ENCODE measurements at regions not wholly inside any gene's neighbourhood (a gene's known extent, or its start where the extent isn't known, plus 50 kb on each side); places are given as distances from the start of the nearest gene placed in this dataset.

DNA sequence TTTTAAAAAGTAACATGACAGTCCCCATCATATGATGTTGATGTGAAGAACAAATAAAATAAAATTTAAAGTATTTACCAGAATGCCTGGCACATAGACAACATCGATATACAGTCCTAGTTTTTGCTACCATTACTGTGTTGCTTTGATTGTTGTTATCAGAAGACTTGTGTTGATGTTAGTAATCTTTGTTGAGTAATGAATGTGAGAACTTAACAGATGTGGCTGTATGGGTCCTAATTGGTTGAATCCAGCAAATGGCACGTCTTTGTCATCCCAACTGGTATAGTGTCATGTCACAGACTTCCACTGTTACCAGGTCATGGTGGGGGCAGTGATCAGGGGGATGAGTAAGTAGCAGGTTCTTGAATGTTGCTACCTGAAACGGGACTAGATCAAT, 1151.4 kb upstream of the CDH8 start:
- Histone ChIP-seq H3K4me1 (ENCODE audit: control insufficient read depth in 1 of 2, insufficient read depth in 2 of 2, low read length in 2 of 2) (no peaks in the 10 kb centered on the region), H3K9me3 (ENCODE audit: control insufficient read depth in 1 of 2, low read length in 2 of 2) (no peaks in the 10 kb centered on the region), H3K9ac (ENCODE audit: low read depth in 1 of 2, low read length in 2 of 2) (no peak overlapping the region), H3K36me3 (ENCODE audit: control insufficient read depth in 1 of 2, insufficient read depth in 2 of 2, low read length in 2 of 2) (no peaks in the 10 kb centered on the region), H3K27me3 (ENCODE audit: control insufficient read depth in 1 of 2, insufficient read depth in 2 of 2, low read length in 2 of 2) (no peaks in the 10 kb centered on the region), H3K4me3 (ENCODE audit: low read depth in 1 of 2, low read length in 2 of 2) (no peak overlapping the region), H3K27ac (ENCODE audit: low read depth, low read length) (no peak overlapping the region)

DNA sequence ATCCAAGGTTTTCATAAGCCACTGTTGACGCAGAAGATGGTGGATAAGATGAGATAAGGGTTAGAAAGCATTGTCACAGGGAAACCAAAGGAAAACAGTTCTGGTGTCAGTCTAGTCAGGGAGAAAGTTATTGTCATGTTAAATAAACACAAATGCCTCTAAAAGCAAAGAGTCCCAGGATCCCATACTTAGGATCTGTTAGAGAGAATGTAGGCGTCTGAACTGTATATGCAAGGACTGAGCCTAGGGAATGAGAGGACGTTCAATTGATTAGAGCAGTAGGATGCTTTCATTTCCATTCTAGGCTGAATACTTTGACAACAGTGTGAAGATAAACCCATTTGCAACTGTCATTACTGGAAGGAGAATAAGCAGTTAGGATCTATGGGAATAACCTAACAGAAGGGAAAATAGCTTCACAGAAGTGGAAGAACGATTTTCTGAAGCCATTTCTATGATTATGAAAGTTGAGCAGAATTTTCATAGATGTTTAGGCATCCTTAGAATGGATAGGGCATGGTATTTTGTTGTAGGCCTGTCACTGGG, 1149.1 kb upstream of the CDH8 start:
- H3K9me3 ChIP-seq (ENCODE audit: control insufficient read depth in 1 of 2, low read length in 2 of 2), result no peaks in the 10 kb centered on the region
- H3K4me3 ChIP-seq (ENCODE audit: low read depth in 1 of 2, low read length in 2 of 2), result no peak overlapping the region
- no peaks in the 10 kb centered on the region for H3K4me1 ChIP-seq (ENCODE audit: control insufficient read depth in 1 of 2, insufficient read depth in 2 of 2, low read length in 2 of 2)
- H3K27ac ChIP-seq (ENCODE audit: low read depth, low read length), result no peak overlapping the region
- H3K27me3 ChIP-seq (ENCODE audit: control insufficient read depth in 1 of 2, insufficient read depth in 2 of 2, low read length in 2 of 2), result no peaks in the 10 kb centered on the region
- no peaks in the 10 kb centered on the region for H3K36me3 ChIP-seq (ENCODE audit: control insufficient read depth in 1 of 2, insufficient read depth in 2 of 2, low read length in 2 of 2)
- no peak overlapping the region for H3K9ac ChIP-seq (ENCODE audit: low read depth in 1 of 2, low read length in 2 of 2)

GRCh38 chr16:63183743-63184142, 1147.5 kb upstream of the CDH8 start:
- Histone ChIP-seq H3K27ac (ENCODE audit: low read depth, low read length) (no peak overlapping the region), H3K4me3 (ENCODE audit: low read depth in 1 of 2, low read length in 2 of 2) (no peak overlapping the region), H3K36me3 (ENCODE audit: control insufficient read depth in 1 of 2, insufficient read depth in 2 of 2, low read length in 2 of 2) (no peaks in the 10 kb centered on the region), H3K4me1 (ENCODE audit: control insufficient read depth in 1 of 2, insufficient read depth in 2 of 2, low read length in 2 of 2) (no peaks in the 10 kb centered on the region), H3K27me3 (ENCODE audit: control insufficient read depth in 1 of 2, insufficient read depth in 2 of 2, low read length in 2 of 2) (no peaks in the 10 kb centered on the region), H3K9me3 (ENCODE audit: control insufficient read depth in 1 of 2, low read length in 2 of 2) (no peaks in the 10 kb centered on the region), H3K9ac (ENCODE audit: low read depth in 1 of 2, low read length in 2 of 2) (no peak overlapping the region)

- no peak overlapping the region for H3K4me3 ChIP-seq (ENCODE audit: low read depth in 1 of 2, low read length in 2 of 2)
- H3K4me1 ChIP-seq (ENCODE audit: control insufficient read depth in 1 of 2, insufficient read depth in 2 of 2, low read length in 2 of 2), result no peaks in the 10 kb centered on the region
- no peak overlapping the region for H3K9ac ChIP-seq (ENCODE audit: low read depth in 1 of 2, low read length in 2 of 2)
- H3K27ac ChIP-seq (ENCODE audit: low read depth, low read length), result no peak overlapping the region
- no peaks in the 10 kb centered on the region for H3K27me3 ChIP-seq (ENCODE audit: control insufficient read depth in 1 of 2, insufficient read depth in 2 of 2, low read length in 2 of 2)
- no peaks in the 10 kb centered on the region for H3K9me3 ChIP-seq (ENCODE audit: control insufficient read depth in 1 of 2, low read length in 2 of 2)
- H3K36me3 ChIP-seq (ENCODE audit: control insufficient read depth in 1 of 2, insufficient read depth in 2 of 2, low read length in 2 of 2), result no peaks in the 10 kb centered on the region
Observed at GRCh38 chr16:63175313-63175712, 1139.1 kb upstream of the CDH8 start.

- Histone ChIP-seq H3K9me3 (ENCODE audit: control insufficient read depth in 1 of 2, low read length in 2 of 2) (no peaks in the 10 kb centered on the region), H3K9ac (ENCODE audit: low read depth in 1 of 2, low read length in 2 of 2) (no peak overlapping the region), H3K4me1 (ENCODE audit: control insufficient read depth in 1 of 2, insufficient read depth in 2 of 2, low read length in 2 of 2) (no peaks in the 10 kb centered on the region), H3K27me3 (ENCODE audit: control insufficient read depth in 1 of 2, insufficient read depth in 2 of 2, low read length in 2 of 2) (no peaks in the 10 kb centered on the region), H3K36me3 (ENCODE audit: control insufficient read depth in 1 of 2, insufficient read depth in 2 of 2, low read length in 2 of 2) (no peaks in the 10 kb centered on the region), H3K4me3 (ENCODE audit: low read depth in 1 of 2, low read length in 2 of 2) (no peak overlapping the region), H3K27ac (ENCODE audit: low read depth, low read length) (no peak overlapping the region)
Observed at GRCh38 chr16:63174801-63175200, 1138.6 kb upstream of the CDH8 start.

GRCh38 chr16:63171545-63171944, 1135.3 kb upstream of the CDH8 start:
- Histone ChIP-seq H3K9me3 (ENCODE audit: control insufficient read depth in 1 of 2, low read length in 2 of 2) (peaks cover 0 to 1% of the 10 kb centered on the region in 2 donors), H3K27ac (ENCODE audit: low read depth, low read length) (no peak overlapping the region), H3K27me3 (ENCODE audit: control insufficient read depth in 1 of 2, insufficient read depth in 2 of 2, low read length in 2 of 2) (no peaks in the 10 kb centered on the region), H3K4me1 (ENCODE audit: control insufficient read depth in 1 of 2, insufficient read depth in 2 of 2, low read length in 2 of 2) (no peaks in the 10 kb centered on the region), H3K36me3 (ENCODE audit: control insufficient read depth in 1 of 2, insufficient read depth in 2 of 2, low read length in 2 of 2) (no peaks in the 10 kb centered on the region), H3K4me3 (ENCODE audit: low read depth in 1 of 2, low read length in 2 of 2) (no peak overlapping the region), H3K9ac (ENCODE audit: low read depth in 1 of 2, low read length in 2 of 2) (no peak overlapping the region)

DNA sequence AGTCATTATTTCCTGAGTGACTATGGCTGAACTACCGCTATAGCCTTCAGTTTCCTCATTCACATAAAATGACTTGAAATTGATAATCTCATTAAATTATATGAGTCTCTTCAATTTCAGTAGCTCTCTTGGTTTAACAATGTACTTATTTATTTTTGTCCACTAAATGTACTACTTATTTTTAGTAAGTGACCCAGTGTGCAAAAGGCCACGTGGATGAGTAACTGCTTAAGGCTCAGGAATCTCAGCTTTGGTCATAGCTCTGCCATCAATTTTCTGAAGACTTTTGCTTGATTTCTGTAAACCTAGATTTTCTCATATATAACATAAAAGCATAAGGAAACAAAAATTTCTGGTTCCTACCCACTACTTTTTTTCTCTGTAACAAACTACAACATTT, 1132.9 kb upstream of the CDH8 start:
- H3K4me1 ChIP-seq (ENCODE audit: control insufficient read depth in 1 of 2, insufficient read depth in 2 of 2, low read length in 2 of 2), result no peaks in the 10 kb centered on the region
- no peak overlapping the region for H3K9ac ChIP-seq (ENCODE audit: low read depth in 1 of 2, low read length in 2 of 2)
- H3K4me3 ChIP-seq (ENCODE audit: low read depth in 1 of 2, low read length in 2 of 2), result no peak overlapping the region
- H3K9me3 ChIP-seq (ENCODE audit: control insufficient read depth in 1 of 2, low read length in 2 of 2), result peaks cover 0 to 1% of the 10 kb centered on the region in 2 donors
- H3K27ac ChIP-seq (ENCODE audit: low read depth, low read length), result no peak overlapping the region
- no peaks in the 10 kb centered on the region for H3K36me3 ChIP-seq (ENCODE audit: control insufficient read depth in 1 of 2, insufficient read depth in 2 of 2, low read length in 2 of 2)
- H3K27me3 ChIP-seq (ENCODE audit: control insufficient read depth in 1 of 2, insufficient read depth in 2 of 2, low read length in 2 of 2), result no peaks in the 10 kb centered on the region

- Histone ChIP-seq H3K27ac (ENCODE audit: low read depth, low read length) (no peak overlapping the region), H3K27me3 (ENCODE audit: control insufficient read depth in 1 of 2, insufficient read depth in 2 of 2, low read length in 2 of 2) (no peaks in the 10 kb centered on the region), H3K9me3 (ENCODE audit: control insufficient read depth in 1 of 2, low read length in 2 of 2) (no peaks in the 10 kb centered on the region), H3K36me3 (ENCODE audit: control insufficient read depth in 1 of 2, insufficient read depth in 2 of 2, low read length in 2 of 2) (no peaks in the 10 kb centered on the region), H3K4me1 (ENCODE audit: control insufficient read depth in 1 of 2, insufficient read depth in 2 of 2, low read length in 2 of 2) (no peaks in the 10 kb centered on the region), H3K9ac (ENCODE audit: low read depth in 1 of 2, low read length in 2 of 2) (no peak overlapping the region), H3K4me3 (ENCODE audit: low read depth in 1 of 2, low read length in 2 of 2) (no peak overlapping the region)
Observed at GRCh38 chr16:63157818-63158217, 1121.6 kb upstream of the CDH8 start.

DNA sequence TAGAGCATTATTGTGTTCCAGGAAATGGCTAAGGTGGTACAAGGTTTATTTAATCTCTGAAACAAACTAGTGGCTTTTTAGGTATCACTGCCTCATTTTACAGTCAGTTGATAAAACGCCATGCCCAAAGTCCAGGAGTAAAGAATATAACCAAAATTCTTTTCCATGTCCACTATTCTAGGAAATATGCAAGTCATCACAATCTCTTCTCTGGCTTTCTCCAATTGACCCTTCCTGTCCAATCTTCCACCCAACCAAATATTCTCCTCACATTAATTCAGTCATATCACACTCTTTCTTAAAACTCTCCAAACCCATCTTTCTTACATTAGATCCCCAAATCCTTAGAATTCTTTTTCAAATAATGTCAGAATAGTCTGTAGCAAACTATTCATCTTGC, 1110.0 kb upstream of the CDH8 start:
- Histone ChIP-seq H3K27me3 (ENCODE audit: control insufficient read depth in 1 of 2, insufficient read depth in 2 of 2, low read length in 2 of 2) (no peaks in the 10 kb centered on the region), H3K4me1 (ENCODE audit: control insufficient read depth in 1 of 2, insufficient read depth in 2 of 2, low read length in 2 of 2) (no peaks in the 10 kb centered on the region), H3K9ac (ENCODE audit: low read depth in 1 of 2, low read length in 2 of 2) (no peak overlapping the region), H3K4me3 (ENCODE audit: low read depth in 1 of 2, low read length in 2 of 2) (no peak overlapping the region), H3K9me3 (ENCODE audit: control insufficient read depth in 1 of 2, low read length in 2 of 2) (no peaks in the 10 kb centered on the region), H3K36me3 (ENCODE audit: control insufficient read depth in 1 of 2, insufficient read depth in 2 of 2, low read length in 2 of 2) (no peaks in the 10 kb centered on the region), H3K27ac (ENCODE audit: low read depth, low read length) (no peak overlapping the region)

GRCh38 chr16:63145411-63145810, 1109.2 kb upstream of the CDH8 start:
- Histone ChIP-seq H3K4me3 (ENCODE audit: low read depth in 1 of 2, low read length in 2 of 2) (no peak overlapping the region), H3K27ac (ENCODE audit: low read depth, low read length) (no peak overlapping the region), H3K36me3 (ENCODE audit: control insufficient read depth in 1 of 2, insufficient read depth in 2 of 2, low read length in 2 of 2) (no peaks in the 10 kb centered on the region), H3K9me3 (ENCODE audit: control insufficient read depth in 1 of 2, low read length in 2 of 2) (no peaks in the 10 kb centered on the region), H3K9ac (ENCODE audit: low read depth in 1 of 2, low read length in 2 of 2) (no peak overlapping the region), H3K4me1 (ENCODE audit: control insufficient read depth in 1 of 2, insufficient read depth in 2 of 2, low read length in 2 of 2) (no peaks in the 10 kb centered on the region), H3K27me3 (ENCODE audit: control insufficient read depth in 1 of 2, insufficient read depth in 2 of 2, low read length in 2 of 2) (no peaks in the 10 kb centered on the region)

GRCh38 chr16:63135069-63135468, 1098.8 kb upstream of the CDH8 start:
- Histone ChIP-seq H3K27me3 (ENCODE audit: control insufficient read depth in 1 of 2, insufficient read depth in 2 of 2, low read length in 2 of 2) (no peaks in the 10 kb centered on the region), H3K9me3 (ENCODE audit: control insufficient read depth in 1 of 2, low read length in 2 of 2) (peaks cover 0 to 4% of the 10 kb centered on the region in 2 donors), H3K9ac (ENCODE audit: low read depth in 1 of 2, low read length in 2 of 2) (no peak overlapping the region), H3K4me3 (ENCODE audit: low read depth in 1 of 2, low read length in 2 of 2) (no peak overlapping the region), H3K27ac (ENCODE audit: low read depth, low read length) (no peak overlapping the region), H3K4me1 (ENCODE audit: control insufficient read depth in 1 of 2, insufficient read depth in 2 of 2, low read length in 2 of 2) (no peaks in the 10 kb centered on the region), H3K36me3 (ENCODE audit: control insufficient read depth in 1 of 2, insufficient read depth in 2 of 2, low read length in 2 of 2) (no peaks in the 10 kb centered on the region)
